ENCODE measurements at regions not wholly inside any gene's neighbourhood (a gene's known extent, or its start where the extent isn't known, plus 50 kb on each side); places are given as distances from the start of the nearest gene placed in this dataset.

- DNase-seq (ENCODE audit: low read depth, low spot score): no peak
These were observed 465.4 kb downstream of the CDH11 start for GRCh38 chr16:64656471-64656870.

DNA sequence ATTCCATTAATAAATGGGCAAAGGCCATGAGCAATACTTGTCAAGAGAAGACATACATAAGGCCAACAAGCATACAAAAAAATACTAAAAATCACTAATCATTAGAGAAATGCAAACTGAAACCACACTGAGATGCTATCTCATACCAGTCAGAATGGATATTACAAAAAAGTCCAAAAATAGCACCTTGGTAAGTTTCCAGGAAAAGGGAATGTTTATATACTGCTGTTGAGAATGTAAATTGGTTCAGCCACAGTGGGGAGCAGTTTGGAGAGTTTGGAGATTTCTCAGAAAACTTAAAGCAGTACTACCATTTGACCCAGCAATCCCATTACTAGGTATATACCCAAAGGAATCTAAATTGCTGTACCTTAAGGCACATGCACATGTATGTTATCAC, 467.7 kb downstream of the CDH11 start:
- peak; percentile 10 for DNase-seq (ENCODE audit: low read depth, low spot score)

DNA sequence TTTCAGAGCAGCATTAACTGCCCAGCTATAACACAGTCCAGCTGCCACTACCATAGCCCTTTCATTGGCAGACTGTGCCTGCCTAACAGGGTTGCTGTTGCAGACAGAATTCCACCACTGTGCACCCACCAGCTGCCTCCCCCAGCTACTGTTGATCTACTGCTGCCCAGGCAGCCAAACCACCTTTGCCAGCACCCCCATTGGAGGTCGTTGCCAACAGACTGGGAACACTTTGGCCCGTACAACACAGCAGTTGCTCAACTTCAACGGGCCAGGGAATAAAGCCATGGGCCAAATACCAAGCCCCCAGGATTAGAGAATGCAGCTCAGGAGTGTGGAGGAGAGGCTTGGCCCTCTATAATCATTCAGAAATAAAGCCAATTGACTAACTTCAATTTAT, 473.6 kb downstream of the CDH11 start:
- DNase-seq (ENCODE audit: low read depth, low spot score): no peak

- DNase-seq (ENCODE audit: low read depth, low spot score): no peak
These were observed 480.5 kb downstream of the CDH11 start for GRCh38 chr16:64641343-64641742.

DNA sequence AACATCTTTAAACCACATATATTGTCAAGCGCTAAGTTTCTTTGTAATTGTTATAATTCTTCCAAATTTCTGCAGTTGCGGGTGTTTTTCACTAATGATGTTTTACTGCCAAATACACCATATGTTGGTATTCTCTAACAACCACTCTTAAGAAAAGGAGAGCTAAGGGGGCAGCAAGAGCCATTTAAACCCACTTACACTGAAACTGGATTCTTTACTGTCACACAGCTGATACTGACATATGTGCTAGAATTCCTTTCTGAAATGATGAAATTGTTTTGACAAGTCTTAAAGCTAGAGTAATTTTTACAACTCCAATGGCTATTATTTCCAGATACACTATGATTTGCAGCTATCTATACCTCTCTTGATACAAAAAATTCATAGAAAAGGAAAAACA, 483.1 kb downstream of the CDH11 start:
- no peak for DNase-seq (ENCODE audit: low read depth, low spot score)

DNA sequence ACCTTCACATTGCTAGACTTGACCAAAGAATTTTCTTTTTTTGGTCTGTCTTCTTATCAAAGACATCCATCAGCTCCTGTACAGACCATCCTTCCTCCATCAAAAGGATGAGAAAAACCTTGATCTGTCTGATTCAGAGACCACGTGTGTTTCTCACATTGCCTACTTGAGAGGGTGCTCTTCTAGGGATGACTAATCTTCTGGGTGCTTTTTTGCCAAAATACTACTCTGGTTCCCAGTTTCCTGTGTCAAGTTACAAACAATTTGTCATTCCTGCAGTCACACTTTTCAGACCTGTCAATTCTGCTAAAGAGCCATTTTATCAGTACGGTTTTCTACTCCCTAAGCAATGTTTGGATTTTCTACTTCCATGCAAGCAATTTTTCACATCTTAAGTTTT, 492.2 kb downstream of the CDH11 start:
- no peak for DNase-seq (ENCODE audit: low read depth, low spot score)

- no peak for DNase-seq (ENCODE audit: low read depth, low spot score)
These were observed 494.1 kb downstream of the CDH11 start for GRCh38 chr16:64627781-64628180.

- DNase-seq (ENCODE audit: low read depth, low spot score): no peak
These were observed 494.6 kb downstream of the CDH11 start for GRCh38 chr16:64627288-64627687.

- no peak for DNase-seq (ENCODE audit: low read depth, low spot score)
These were observed 495.1 kb downstream of the CDH11 start for GRCh38 chr16:64626776-64627175.

- no peak for DNase-seq (ENCODE audit: low read depth, low spot score)
These were observed 500.2 kb downstream of the CDH11 start for GRCh38 chr16:64621616-64622015.

- no peak for DNase-seq (ENCODE audit: low read depth, low spot score)
These were observed 503.9 kb downstream of the CDH11 start for GRCh38 chr16:64617836-64618476.

DNA sequence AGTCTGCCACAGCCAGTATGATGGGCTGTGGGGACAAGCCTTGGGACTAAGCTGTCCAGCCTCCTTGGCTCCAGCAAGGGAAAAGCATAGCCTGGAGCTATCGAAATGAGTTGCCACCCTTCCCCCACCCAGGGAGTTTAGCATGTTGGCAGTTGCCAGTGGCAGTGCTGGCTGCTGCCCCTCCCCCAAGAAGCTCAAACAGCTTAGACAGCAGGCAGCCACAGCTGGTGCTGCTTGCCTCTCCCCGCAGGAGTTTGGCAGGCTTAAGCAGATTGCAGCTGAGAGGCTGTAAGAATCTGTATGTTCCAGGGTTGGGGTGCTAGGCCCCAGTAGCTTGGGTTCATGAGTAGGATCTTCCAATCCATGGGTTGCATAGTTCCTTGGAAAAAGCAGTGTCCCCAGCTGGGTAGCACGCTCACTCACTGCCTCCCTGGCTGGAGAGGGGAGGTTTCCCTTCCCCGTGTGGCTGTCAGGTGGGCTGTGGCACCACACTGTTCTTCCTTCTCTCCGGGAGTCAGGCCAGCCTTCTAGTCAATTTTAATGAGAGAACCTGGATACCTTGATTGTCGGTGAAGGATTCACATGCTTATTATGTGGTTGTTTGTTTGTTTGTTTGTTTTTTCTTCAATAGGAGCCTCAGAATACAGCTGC, 506.1 kb downstream of the CDH11 start:
- DNase-seq (ENCODE audit: low read depth, low spot score): peak; percentile 40

DNA sequence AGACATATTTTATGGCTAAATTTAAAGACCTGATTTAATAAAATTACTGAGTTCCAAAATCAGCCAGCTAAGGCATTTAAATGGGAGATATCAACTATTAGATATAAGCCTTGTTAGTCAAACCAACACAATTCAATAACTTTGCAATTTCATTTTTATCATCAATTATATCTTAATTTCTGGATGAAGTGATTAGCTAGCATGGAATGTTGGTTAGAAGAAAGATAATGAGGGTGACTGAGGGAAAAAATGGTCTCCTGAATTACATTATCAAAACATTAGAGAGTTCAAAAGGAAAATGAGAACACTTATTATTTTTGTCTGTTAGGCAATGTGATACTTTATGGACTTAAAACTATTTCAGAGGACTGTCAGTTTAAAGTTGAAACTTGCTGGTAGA, 525.7 kb downstream of the CDH11 start:
- no peak for DNase-seq (ENCODE audit: low read depth, low spot score)

DNA sequence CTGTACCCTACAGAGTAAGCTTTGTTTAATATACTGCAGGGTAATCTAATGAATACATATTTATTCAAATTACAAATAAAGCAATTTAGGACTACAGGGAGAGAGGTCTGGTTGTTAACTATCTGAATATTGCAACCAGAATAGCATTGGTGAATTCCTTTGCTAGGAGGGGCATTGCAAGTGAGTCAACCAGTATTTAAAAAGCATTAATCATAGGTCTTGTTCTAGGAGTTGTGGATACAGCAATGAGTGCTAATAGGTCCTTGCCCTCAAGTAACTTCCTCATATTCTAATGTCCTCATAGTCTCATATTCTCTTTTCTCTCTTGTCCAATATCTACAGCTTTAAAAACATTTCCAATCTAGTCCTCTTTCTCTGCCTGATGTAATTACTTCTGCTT, 531.4 kb downstream of the CDH11 start:
- DNase-seq (ENCODE audit: low read depth, low spot score): no peak

DNA sequence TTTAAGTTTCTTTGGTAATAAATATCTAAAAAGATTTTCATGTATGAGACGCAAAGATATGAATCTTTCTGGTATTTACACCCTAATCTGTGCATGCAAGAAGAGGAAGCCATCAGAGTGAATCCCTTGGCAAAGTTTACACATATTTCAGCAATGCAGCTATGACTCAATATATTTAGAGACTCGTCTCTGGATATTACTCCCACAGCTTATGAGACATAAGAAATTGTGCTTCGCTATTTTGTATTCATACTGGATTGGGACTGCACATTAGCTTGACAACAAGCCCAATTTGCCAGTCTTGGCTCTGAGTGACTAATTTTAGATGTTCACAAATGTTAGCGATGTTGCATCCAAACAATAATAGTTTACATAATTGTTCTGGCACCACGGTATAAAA, 532.0 kb downstream of the CDH11 start:
- no peak for DNase-seq (ENCODE audit: low read depth, low spot score)

- DNase-seq (ENCODE audit: low read depth, low spot score): no peak
These were observed 535.1 kb downstream of the CDH11 start for GRCh38 chr16:64586781-64587180.

GRCh38 chr16:64585367-64585766, 536.5 kb downstream of the CDH11 start:
- no peak for DNase-seq (ENCODE audit: low read depth, low spot score)

DNA sequence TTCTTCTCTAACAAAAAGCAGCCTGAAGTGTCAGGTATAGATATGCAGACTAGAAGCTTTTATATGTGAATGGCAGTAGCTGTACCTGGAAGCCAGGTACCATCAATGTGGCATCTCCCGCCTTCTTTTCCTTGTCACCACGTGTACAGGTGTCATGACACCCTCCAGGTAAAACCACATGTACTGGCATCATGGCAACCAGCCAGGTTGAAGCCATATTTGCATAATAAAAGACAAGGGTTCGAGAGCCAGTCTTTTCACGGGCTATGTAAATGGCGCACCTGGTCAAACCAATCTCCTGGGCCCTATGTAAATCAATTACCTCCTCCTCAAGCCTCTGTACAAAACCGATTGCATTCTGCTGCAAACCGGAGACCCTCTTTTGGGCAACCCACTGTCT, 541.3 kb downstream of the CDH11 start:
- DNase-seq (ENCODE audit: low read depth, low spot score): no peak

DNA sequence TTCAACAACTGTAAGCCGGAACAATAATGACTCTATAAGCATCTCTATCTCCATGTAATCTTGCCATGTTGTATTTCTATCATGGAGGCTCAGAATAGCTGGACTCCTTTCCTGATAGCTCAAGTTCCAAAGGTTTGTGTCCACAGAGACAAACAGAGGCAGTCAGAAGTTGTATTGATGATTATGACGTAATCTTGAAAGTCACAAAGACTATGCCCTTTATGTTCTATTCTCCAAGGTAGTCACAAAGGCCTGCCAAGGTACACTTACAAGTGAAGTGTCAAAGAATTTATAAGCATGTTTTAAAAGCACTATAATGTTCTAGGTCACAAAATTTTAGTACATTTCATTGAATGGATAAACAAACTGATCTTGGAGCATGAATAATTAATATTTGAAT, 542.2 kb downstream of the CDH11 start:
- no peak for DNase-seq (ENCODE audit: low read depth, low spot score)

GRCh38 chr16:64545768-64546167, 576.1 kb downstream of the CDH11 start:
- DNase-seq (ENCODE audit: low read depth, low spot score): no peak

DNA sequence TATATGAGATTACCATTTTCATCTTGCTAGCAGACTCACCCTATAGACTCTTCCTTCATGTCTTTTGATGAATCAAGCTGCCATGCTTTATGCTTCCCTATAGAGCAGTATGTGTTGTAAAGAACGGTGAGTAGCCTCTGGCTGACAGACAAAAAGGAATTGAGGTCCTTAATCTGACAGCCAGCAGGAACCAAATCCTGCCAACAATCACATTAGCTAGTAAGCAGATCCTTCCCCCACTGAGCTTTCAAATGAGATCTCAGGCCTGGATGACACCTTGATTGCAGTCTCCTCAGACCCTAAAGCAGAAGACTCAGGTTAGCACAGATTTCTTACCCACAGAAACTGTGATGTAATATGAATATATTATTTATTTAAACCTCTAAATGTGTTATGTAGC, 577.0 kb downstream of the CDH11 start:
- no peak for DNase-seq (ENCODE audit: low read depth, low spot score)

DNA sequence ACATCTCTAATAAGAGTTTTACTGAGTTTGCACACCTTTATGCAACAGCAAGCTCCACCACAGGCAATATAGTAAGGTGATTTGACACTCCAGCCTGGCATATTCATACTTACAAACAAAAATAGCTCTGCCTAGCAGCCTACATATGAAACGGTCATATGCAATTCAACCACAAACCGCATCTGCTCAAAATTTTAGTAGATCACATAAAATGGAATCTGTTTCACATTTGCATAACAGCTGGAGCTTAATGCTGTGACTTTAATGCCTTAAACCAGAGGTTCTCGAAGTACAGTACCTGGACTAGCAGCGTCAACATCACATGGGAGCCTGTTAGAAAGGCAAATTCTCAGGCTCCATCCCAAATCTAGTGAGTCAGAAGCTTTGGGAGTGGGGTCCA, 578.4 kb downstream of the CDH11 start:
- DNase-seq (ENCODE audit: low read depth, low spot score): no peak

- DNase-seq (ENCODE audit: low read depth, low spot score): no peak
These were observed 578.8 kb downstream of the CDH11 start for GRCh38 chr16:64543031-64543430.

DNA sequence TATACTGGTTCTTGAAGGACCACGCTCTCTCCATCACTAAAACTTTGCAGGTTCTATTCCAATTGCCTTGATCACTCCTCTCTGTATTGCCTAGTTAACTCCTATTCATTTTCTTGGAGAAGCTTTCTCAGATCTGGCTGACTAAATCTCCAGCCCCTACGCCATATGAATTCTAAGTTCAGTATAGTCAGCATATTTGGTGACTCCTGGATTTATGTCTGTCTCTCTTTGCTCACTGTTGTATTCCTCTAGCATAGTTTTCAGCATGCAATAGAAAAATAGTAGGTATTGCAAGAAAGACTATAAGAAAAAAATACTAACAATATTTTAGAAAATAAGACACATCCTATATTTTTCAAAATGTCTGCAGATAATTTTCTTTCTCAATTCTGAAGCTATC, 579.7 kb downstream of the CDH11 start:
- DNase-seq (ENCODE audit: low read depth, low spot score): no peak

All from brain pericyte (primary cell).